Prostate gland (tissue), 2 donors: ENCODE measurements at regions not wholly inside any gene's neighbourhood (a gene's known extent, or its start where the extent isn't known, plus 50 kb on each side); places are given as distances from the start of the nearest gene placed in this dataset.

Experiments
- CTCF ChIP-seq, 4 experiments: fragments of 200-600 bp in 2 of 4; fragments of 450-650 bp in 2 of 4; sonication (generic) in 2 of 4; IDR thresholded peaks; 1 replicate in 3 of 4; 2 replicates in 1 of 4; pipeline ENCODE4 v1.5.1; 2016 to 2019; ENCODE audit warnings: antibody characterized with exemption in 4 of 4, mild to moderate bottlenecking in 2 of 4, moderate library complexity in 2 of 4
- POLR2A ChIP-seq: fragments of 450-650 bp; IDR thresholded peaks from one replicate; pipeline ENCODE4 v1.6.1; 2016; ENCODE audit warnings: antibody characterized with exemption, mild to moderate bottlenecking
- POLR2AphosphoS5 ChIP-seq: sonication (generic); formaldehyde crosslinking; IDR thresholded peaks from one replicate; pipeline ENCODE4 v1.6.1; 2017; ENCODE audit warnings: antibody characterized with exemption

GRCh38 chr5:114726131-114726530 is 364.3 kb downstream of the KCNN2 start:
- TF ChIP-seq CTCF (IDR thresholded peaks at IDR 0.05) (no peak), POLR2A (no peak), POLR2AphosphoS5 (no peak)
